Gastroesophageal sphincter (tissue), 4 donors: ENCODE measurements at regions not wholly inside any gene's neighbourhood (a gene's known extent, or its start where the extent isn't known, plus 50 kb on each side); places are given as distances from the start of the nearest gene placed in this dataset.
"Not testable (repeated sequence)": the region's sequence is repeated elsewhere in the genome, so short reads cannot be mapped to it uniquely, and the experiment has no call there.

ENCODE experiments used
- ATAC-seq: fragments of 150-250 bp; one replicate; pipeline ENCODE4 v1.9.1; 2016; ENCODE audit warnings: mild to moderate bottlenecking, moderate library complexity
- H3K27ac ChIP-seq, 4 donors: fragments of 200-600 bp; sonication (generic) in 3 of 4; 1 replicate in 3 of 4; 2 replicates in 1 of 4; pipeline ENCODE4 v1.5.1; 2016 to 2019
- H3K27me3 ChIP-seq: fragments of 200-600 bp; sonication (generic); one replicate; pipeline ENCODE4 v1.5.1; 2019
- H3K36me3 ChIP-seq, 2 donors: fragments of 200-600 bp; sonication (generic); one replicate each; pipeline ENCODE4 v1.5.1; 2019; ENCODE audit warnings: control low read depth in 1 of 2
- H3K4me1 ChIP-seq, 3 donors: fragments of 200-600 bp; sonication (generic); 1 replicate in 2 of 3; 2 replicates in 1 of 3; pipeline ENCODE4 v1.5.1; 2016 to 2019; ENCODE audit warnings: control low read depth in 2 of 3
- H3K4me3 ChIP-seq, 2 donors: fragments of 200-600 bp; sonication (generic); one replicate each; pipeline ENCODE4 v1.5.1; 2019; ENCODE audit warnings: mild to moderate bottlenecking in 1 of 2, moderate library complexity in 1 of 2
- H3K9me3 ChIP-seq, 3 donors: fragments of 200-600 bp; sonication (generic); one replicate each; pipeline ENCODE4 v1.5.1; 2017 to 2019; ENCODE audit warnings: control low read depth in 2 of 3
- EP300 ChIP-seq: sonication (generic); formaldehyde crosslinking; IDR thresholded peaks from one replicate; pipeline ENCODE4 v1.6.1; 2017; ENCODE audit warnings: antibody characterized with exemption, mild to moderate bottlenecking
- POLR2A ChIP-seq, 2 donors: fragments of 450-650 bp; IDR thresholded peaks; one replicate each; pipeline ENCODE4 v1.6.1; 2017; ENCODE audit warnings: antibody characterized with exemption in 2 of 2, mild to moderate bottlenecking in 2 of 2, moderate library complexity in 1 of 2
- POLR2AphosphoS5 ChIP-seq: sonication (generic); formaldehyde crosslinking; IDR thresholded peaks from one replicate; pipeline ENCODE4 v1.6.1; 2017; ENCODE audit warnings: antibody characterized with exemption
- WGBS, 2 donors: methylation state at CpG; one replicate each; pipeline ENCODE4 v1.1.5; 2018; ENCODE audit warnings: low coverage in 1 of 2; 5-methylcytosine and 5-hydroxymethylcytosine counted together
- TF ChIP-seq, protein P1 (sequence below), 4 experiments: fragments of 200-600 bp in 2 of 4; fragments of 450-650 bp in 2 of 4; sonication (generic) in 1 of 4; IDR thresholded peaks; one replicate each; pipeline ENCODE4 v1.5.1; 2017 to 2019; ENCODE audit warnings: antibody characterized with exemption in 4 of 4, mild to moderate bottlenecking in 2 of 4, moderate library complexity in 2 of 4

DNA sequence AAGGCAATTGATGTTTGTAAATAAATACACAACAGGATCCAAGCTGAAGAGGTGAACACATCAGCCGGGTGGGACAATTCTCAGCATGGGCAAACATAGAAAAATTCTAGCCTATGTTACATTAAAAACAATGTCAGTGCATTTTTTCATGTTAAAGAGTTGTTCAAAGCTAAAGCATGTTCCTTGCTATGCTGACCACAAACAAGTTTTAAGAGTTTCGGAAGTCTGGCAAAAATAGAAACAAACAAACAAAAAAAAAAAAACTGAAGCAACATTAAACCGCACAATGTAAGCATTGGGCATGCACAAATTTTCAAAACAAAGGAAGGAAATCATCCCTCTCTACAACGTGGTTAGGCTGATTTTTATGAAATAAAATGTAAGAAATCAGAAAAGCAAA, 185.8 kb downstream of the FOXD4L6 start:
- not testable (repeated sequence) for H3K27ac ChIP-seq, H3K4me3 ChIP-seq, H3K4me1 ChIP-seq, ATAC-seq, H3K36me3 ChIP-seq, H3K27me3 ChIP-seq
- peaks cover 0 to 18% (median 0%) of the 10 kb centered on the region in 3 donors for H3K9me3 ChIP-seq
- WGBS, 2 donors, result 71 to 73% methylated on average over 4 of the region's 4 CpGs

DNA sequence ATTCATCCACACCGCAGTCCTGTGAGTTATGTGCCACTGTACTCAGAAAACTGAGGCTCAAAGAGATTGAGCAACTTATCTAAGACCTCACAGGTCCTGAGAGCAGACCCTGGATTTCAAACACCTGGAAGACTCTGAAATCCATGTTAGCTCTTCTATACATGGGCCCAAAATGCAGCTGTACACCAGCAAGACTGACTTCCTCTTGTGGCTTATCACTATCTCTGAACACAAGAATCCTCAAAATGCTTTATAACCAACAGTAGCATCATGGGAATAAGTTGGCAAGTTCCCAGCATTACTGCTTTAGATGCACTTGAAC, 188.6 kb downstream of the FOXD4L6 start:
- ATAC-seq, result not testable (repeated sequence)

DNA sequence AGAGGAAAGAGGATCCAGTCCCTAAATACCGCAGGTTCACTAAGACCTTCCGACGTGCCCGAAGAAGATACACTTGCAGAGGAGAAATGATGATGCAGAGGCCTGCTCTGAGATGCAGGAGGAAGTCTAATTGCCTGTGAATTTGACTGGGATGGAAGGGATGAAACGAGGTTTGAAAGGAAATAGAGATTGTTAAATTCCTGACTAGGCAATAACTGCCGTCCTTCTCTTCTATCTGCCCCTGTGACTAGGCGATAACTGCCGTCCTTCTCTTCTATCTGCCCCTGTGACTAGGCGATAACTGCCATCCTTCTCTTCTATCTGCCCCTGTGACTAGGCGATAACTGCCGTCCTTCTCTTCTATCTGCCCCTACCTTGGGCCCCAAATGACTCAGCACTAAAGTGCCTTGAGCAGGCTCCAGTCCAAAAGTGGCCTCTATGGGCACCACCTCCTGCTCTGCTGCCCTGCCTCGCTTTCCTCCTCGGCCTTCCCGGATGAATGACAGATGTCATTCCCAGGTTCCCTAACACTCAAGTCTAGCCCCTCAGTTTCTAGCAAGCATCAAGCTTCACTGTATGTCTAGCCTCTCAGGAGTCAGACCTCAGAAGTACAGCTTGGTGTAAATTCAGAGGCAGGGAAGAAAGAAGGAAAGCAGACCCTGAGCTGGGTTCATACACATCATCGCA, 189.1 kb downstream of the FOXD4L6 start:
- H3K36me3 ChIP-seq, H3K4me1 ChIP-seq, H3K4me3 ChIP-seq, ATAC-seq, H3K27ac ChIP-seq, H3K27me3 ChIP-seq: not testable (repeated sequence)
- peaks cover 0 to 46% (median 0%) of the 10 kb centered on the region in 3 donors for H3K9me3 ChIP-seq
- 78 to 82% methylated on average over 13 to 14 of the region's 15 CpGs for WGBS, 2 donors

More for the DNA sequence above, 188.6 kb downstream of the FOXD4L6 start:
- WGBS, 2 donors, result 100% methylated on average over 1 of the region's 1 CpG; no CpG with 5 or more reads in 1 of the 2 donors
- not testable (repeated sequence) for H3K27me3 ChIP-seq, H3K4me1 ChIP-seq, H3K4me3 ChIP-seq, H3K27ac ChIP-seq, H3K36me3 ChIP-seq
- peaks cover 0 to 41% (median 0%) of the 10 kb centered on the region in 3 donors for H3K9me3 ChIP-seq

DNA sequence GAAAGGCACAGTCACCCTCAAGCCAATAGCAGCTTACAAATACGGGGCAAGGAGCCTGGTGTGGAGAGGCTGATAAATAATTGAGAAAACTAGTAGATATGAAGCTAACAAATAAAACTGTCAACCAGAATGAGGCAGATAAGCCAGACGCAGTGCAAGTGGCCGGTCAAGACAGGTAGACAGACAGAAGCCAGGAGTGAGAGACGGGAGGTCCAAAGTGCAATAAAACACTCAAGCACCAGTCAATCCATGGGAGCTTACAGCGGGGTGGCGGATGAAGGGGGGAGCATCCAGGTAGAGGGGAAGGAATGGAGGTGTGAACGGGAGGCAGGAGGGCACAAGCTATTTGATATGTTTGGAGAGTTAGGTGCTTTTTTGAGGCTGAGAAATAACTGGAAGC, 193.1 kb downstream of the FOXD4L6 start:
- H3K4me3 ChIP-seq, result no peak overlapping the region
- 78 to 83% methylated on average over 7 of the region's 7 CpGs for WGBS, 2 donors
- no peaks in the 10 kb centered on the region for H3K27me3 ChIP-seq
- H3K27ac ChIP-seq, result no peak overlapping the region
- no peak for ATAC-seq
- no peak for TF ChIP-seq EP300
- TF ChIP-seq, protein P1, sequence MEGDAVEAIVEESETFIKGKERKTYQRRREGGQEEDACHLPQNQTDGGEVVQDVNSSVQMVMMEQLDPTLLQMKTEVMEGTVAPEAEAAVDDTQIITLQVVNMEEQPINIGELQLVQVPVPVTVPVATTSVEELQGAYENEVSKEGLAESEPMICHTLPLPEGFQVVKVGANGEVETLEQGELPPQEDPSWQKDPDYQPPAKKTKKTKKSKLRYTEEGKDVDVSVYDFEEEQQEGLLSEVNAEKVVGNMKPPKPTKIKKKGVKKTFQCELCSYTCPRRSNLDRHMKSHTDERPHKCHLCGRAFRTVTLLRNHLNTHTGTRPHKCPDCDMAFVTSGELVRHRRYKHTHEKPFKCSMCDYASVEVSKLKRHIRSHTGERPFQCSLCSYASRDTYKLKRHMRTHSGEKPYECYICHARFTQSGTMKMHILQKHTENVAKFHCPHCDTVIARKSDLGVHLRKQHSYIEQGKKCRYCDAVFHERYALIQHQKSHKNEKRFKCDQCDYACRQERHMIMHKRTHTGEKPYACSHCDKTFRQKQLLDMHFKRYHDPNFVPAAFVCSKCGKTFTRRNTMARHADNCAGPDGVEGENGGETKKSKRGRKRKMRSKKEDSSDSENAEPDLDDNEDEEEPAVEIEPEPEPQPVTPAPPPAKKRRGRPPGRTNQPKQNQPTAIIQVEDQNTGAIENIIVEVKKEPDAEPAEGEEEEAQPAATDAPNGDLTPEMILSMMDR (IDR thresholded peaks at IDR 0.05), result no peak
- no peaks in the 10 kb centered on the region for H3K4me1 ChIP-seq
- peaks cover 0 to 6% of the 10 kb centered on the region in 2 donors for H3K36me3 ChIP-seq
- H3K9me3 ChIP-seq, result peaks cover 0 to 69% (median 0%) of the 10 kb centered on the region in 3 donors

DNA sequence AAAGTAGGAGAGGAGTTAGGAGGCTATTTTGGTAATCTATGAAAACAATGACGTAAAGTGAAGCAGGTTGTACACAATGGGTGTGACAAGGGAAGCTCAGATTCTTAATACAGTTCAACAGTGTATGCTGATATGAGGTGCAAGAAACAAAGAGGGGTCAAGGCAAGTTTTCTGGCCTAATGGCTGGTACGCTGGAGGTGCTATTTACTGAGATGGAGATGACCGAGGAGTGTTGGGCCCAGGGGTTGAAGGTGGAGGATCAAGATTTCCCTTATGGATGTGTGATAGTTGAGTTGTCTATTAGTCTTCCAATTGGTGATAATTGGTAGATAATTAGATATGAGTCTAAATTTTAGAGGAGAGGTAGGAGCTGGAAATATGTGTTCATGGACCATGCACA, 194.0 kb downstream of the FOXD4L6 start:
- H3K4me3 ChIP-seq, H3K36me3 ChIP-seq, H3K4me1 ChIP-seq, ATAC-seq, H3K27me3 ChIP-seq, H3K27ac ChIP-seq: not testable (repeated sequence)
- peaks cover 0 to 72% (median 0%) of the 10 kb centered on the region in 3 donors for H3K9me3 ChIP-seq
- 95 to 96% methylated on average over 3 of the region's 3 CpGs for WGBS, 2 donors

DNA sequence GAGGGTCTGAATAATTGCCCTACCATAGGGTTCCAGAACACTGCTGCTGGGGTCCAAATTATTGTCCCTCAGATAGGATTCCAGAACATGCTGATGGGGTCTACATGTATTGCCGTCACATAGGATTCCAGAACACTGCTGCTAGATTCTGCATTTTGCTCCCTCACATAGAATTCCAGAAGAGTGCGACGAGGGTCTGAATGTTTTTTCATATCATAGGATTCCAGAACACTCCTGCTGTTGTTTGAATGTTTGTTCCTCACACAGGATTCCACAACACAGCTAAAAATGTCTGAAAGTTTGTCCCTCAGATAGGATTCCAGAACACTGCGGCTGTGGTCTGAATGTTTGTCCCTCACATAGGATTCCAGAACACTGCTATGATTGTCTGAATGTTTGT, 198.1 kb downstream of the FOXD4L6 start:
- not testable (repeated sequence) for H3K36me3 ChIP-seq, H3K27ac ChIP-seq, ATAC-seq, H3K4me3 ChIP-seq, H3K4me1 ChIP-seq, H3K27me3 ChIP-seq
- 83 to 88% methylated on average over 4 of the region's 4 CpGs for WGBS, 2 donors
- peaks cover 2 to 84% (median 5%) of the 10 kb centered on the region in 3 donors for H3K9me3 ChIP-seq

DNA sequence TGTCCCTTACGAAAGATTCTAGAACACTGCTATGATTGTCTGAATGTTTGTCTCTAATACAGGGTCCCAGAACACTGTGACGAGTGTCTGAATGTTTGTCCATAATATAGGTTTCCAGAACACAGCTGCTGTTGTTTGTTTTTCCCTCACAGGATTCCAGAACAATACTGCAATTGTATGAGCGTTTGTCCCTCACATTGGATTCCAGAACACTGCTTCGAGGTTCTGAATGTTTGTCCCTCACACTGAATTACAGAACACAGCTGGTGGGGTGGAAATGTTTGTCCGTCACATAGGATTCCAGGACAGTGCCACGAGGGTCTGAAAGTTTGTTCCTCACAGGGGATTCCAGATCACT, 199.0 kb downstream of the FOXD4L6 start:
- peaks cover 2 to 84% (median 8%) of the 10 kb centered on the region in 3 donors for H3K9me3 ChIP-seq
- not testable (repeated sequence) for H3K4me3 ChIP-seq, H3K4me1 ChIP-seq, ATAC-seq, H3K27ac ChIP-seq, H3K27me3 ChIP-seq, H3K36me3 ChIP-seq
- WGBS, 2 donors, result 66 to 75% methylated on average over 4 to 5 of the region's 6 CpGs

DNA sequence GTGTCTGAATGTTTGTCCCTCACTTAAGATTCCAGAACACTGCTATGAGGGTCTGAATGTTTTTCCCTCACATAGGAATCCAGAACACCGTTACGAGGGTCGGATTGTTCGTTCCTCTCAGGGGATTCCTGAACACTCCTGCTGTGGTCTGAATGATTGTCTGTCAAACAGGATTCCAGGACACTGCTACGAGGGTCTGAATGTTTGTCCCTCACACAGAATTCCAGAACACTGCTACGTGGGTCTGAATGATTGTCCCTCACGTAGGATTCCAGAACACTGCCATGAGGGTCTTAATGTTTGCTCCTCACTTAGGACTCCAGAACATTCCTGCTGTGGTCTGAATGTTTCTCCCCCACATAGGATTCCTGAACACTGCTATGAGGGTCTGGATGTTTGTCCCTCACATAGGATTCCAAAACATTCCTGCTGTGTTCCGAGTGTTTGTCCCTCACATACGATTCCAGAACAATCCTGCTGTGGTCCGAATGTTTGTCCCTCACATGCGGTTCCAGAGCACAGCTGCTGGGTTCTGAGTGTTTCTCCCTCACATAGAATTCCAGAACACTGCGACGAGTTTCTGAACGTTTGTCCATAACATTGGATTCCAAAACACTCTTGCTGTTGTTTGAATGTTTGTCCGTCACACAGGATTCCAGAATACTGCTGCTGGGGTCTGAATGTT, 199.5 kb downstream of the FOXD4L6 start:
- no peak for ATAC-seq
- TF ChIP-seq, protein P1 (IDR thresholded peaks at IDR 0.05), result no peak
- TF ChIP-seq POLR2AphosphoS5 (no peak), POLR2A (IDR thresholded peaks at IDR 0.05) (no peak), EP300 (no peak)
- peaks cover 2 to 84% (median 9%) of the 10 kb centered on the region in 3 donors for H3K9me3 ChIP-seq
- 71 to 74% methylated on average over 15 of the region's 15 CpGs for WGBS, 2 donors
- no peak overlapping the region for H3K4me3 ChIP-seq
- H3K36me3 ChIP-seq, result no peaks in the 10 kb centered on the region
- H3K4me1 ChIP-seq, result no peaks in the 10 kb centered on the region
- H3K27me3 ChIP-seq, result no peaks in the 10 kb centered on the region
- no peak overlapping the region for H3K27ac ChIP-seq
